HUDEP-2 (cell line): ENCODE measurements at regions not wholly inside any gene's neighbourhood (a gene's known extent, or its start where the extent isn't known, plus 50 kb on each side); places are given as distances from the start of the nearest gene placed in this dataset.
"Not testable (repeated sequence)": the region's sequence is repeated elsewhere in the genome, so short reads cannot be mapped to it uniquely, and the experiment has no call there.

Experiments used
- DNase-seq, 76 experiments: peaks; one replicate each; lab custom pipeline; 2025; ENCODE audit not compliant: unreplicated experiment in 76 of 76; lab: John Stamatoyannopoulos, UW

DNA sequence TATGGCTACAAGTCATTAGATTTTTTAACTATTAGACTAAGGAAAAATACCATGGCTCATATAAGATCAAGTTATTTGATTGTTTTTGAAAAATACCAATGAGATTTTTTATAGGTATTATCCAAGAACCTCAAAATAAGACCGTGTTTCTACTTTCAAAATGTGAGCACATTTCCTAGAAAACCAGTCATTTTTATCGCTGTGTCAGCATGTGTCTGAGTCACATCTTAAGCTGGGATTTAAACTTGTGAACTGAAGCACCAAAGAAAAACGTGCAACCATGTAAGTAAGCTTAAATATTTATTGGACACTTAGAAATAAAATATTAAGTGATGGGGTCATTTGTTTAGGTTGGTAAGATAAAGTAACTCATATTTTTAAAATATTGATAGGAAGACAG, 1676.0 kb upstream of the NUDT12 start:
- peak in 4 of 76 experiments; percentile 5 to 40 (median 9) for DNase-seq

DNA sequence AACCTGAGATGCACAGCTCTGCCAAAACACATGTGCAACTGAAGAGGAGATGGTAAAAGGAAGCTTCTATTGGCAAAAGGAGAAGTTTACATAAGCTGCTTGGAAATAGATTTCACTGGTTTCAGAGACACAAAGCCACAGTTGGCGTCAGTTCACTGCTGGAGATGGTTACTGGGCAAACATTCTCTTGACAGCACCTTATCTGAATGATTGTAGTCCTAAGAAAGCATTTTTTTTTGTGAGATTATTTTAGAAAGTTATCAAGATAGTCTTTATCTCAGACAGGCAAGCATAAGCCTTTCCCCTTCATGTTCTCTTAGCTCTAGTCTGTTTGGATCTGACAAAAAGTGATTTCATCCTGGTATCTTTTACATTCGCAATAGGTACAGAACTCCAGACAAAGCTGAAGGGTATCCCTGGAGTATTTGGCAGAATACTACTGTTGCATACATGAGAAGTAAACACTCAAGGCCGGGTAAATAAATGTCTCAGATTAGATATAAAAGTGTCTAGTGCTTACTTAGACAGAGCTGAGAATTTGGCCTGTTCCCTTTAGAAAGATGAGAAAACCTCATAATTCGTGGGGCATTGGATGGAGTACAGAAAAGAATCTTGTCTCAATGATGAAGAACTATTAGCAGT, 1668.0 kb upstream of the NUDT12 start:
- DNase-seq: peak in 12 of 76 experiments; percentile 1 to 78 (median 32)

DNA sequence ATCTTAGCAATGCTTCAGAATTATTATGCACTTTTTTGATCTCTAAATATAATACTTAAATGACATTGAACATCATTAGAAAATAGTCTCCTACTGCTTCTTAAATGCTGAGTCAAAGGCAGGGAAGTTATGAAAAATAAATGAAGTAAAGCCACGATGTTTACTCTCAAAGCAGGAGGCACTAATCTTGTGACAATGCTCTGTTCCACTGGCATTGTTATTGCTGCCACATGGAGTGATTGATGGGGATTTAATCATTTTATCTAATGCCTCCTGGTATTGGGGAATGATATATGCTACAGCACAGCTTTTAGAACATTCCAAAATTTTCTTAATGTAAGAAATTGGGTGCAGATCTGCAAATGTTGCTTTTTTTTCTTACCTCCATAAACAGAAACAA, 1655.4 kb upstream of the NUDT12 start:
- DNase-seq: no peak

DNA sequence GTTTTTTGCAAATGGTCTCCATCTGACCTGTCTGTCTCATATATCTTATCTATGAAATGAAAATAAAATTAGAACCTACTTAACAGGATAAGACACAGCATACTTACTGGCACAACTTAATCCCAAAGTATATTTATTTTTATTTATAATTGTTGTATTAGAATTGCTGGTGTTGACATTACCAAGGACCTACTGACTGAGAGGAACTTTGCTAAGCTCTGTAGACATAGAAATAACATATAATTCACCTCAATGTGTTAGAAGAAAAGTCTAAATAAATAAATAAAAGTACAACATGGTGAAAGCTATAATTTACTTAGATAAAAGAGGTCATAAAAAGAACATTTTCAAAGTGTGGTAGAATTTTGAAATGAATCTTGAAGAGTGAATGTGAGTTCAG, 1650.5 kb upstream of the NUDT12 start:
- DNase-seq: no peak

DNA sequence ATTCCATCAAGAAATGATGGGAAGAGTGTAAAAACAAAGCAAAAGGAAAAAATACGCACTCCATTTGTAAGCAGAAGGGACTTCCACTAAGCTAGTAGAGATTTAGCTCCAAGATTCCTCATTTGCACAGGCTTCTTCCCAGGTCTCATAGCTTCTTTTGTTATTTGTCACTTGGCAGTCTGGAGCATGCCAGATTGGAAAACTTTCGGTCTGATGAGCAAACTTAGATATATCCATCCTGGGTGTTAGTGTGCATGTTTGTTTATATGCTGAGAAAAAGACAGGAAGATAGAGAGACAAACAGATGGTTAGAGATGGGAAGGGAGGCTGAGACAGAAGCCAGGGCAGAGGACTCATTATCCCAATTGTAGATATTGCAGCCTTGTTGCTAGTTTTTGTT, 1644.5 kb upstream of the NUDT12 start:
- DNase-seq: no peak

GRCh38 chr5:105197531-105197930, 1634.9 kb upstream of the NUDT12 start:
- no peak for DNase-seq

- no peak for DNase-seq
Measured at GRCh38 chr5:105195765-105196164, 1633.2 kb upstream of the NUDT12 start.

DNA sequence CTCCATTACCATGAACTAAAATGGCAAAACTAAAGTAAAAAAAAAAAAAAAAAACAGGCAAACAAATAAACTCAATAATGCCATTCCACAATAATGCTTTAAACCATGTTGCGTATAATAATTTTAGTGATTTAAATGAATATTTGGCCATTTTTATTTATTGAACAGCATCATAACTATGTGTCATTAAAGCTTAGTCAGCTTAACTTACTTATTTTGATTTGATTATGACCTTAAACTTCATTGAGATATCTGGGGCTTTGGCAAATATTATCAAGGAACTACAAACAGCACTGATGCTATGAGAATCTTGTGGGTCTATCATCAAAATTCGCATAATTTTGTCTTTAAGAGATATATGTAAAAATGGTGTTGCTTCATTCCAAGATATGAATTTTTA, 1610.3 kb upstream of the NUDT12 start:
- no peak for DNase-seq

- no peak for DNase-seq
Measured at GRCh38 chr5:105168806-105169205, 1606.2 kb upstream of the NUDT12 start.

GRCh38 chr5:105167092-105167491, 1604.5 kb upstream of the NUDT12 start:
- DNase-seq: no peak

DNA sequence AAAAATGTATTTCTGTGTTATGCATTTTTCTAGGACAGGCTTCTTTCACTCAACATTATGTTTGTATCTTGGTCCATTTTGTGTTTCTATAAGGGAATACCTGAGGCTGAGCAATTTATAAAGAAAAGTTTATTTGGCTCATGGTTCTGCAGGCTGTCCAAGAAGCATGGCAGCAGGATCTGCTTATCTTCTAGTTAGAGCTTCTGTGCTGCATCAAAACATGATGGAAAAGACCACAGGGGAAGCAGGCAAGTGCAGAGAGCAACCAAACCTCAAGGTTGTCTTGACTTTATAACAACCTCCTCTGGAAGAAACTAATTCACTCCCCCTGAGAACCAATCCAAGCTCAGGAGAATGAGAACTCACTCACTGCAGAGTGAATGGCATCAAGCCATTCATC, 1601.0 kb upstream of the NUDT12 start:
- DNase-seq: no peak

DNA sequence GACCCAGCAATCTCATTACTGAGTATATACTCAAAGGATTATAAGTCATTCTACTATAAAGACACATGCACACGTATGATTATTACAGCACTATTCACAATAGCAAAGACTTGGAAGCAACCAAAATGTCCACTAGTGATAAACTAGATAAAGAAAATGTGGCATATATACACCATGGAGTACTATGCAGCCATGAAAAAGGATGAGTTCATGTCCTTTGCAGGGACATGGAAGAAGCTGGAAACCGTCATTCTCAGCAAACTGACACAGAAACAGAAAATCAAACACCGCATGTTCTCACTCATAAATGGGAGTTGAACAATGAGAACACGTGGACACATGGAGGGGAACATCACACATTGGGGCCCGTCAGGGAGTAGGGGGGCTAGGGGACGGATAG, 1600.0 kb upstream of the NUDT12 start:
- DNase-seq: not testable (repeated sequence)

DNA sequence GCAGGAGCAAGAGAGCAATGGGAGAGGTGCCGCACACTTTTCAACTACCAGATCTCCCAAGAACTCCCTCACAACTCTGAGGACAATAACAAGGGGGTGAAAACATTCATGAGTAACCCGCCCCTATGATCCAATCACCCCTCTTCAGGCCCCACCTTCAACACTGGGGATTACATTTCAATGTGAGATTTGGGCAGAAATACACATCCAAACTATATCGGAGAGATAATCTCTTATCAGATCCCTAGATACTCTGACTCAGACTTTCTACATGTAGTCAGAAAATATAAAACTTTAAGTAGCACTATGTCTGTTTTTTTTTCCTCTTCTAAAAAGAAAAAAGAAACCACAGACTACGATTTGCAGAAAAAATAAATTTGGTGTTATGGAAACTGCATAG, 1595.9 kb upstream of the NUDT12 start:
- DNase-seq: no peak

DNA sequence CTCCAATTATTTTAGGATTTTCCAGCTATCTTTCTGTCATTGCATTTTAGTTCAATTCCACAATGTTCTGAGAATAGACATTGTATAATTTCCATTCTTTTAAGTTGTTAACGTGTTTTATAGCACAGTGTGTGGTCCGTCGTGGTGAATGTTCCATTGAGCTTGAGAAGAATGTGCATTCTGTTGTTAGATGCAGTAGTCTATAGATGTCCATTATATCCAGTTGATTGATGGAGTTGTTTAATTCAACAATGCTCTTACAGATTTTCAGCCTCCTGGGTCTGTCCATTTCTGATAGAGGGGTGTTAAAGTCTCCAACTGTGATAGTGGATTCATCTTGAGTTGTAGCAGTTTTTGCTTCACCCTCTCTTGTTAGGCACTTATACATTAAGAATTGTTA, 1587.7 kb upstream of the NUDT12 start:
- DNase-seq: no peak

GRCh38 chr5:105146867-105147266, 1584.3 kb upstream of the NUDT12 start:
- no peak for DNase-seq

GRCh38 chr5:105145152-105145551, 1582.6 kb upstream of the NUDT12 start:
- DNase-seq: no peak

DNA sequence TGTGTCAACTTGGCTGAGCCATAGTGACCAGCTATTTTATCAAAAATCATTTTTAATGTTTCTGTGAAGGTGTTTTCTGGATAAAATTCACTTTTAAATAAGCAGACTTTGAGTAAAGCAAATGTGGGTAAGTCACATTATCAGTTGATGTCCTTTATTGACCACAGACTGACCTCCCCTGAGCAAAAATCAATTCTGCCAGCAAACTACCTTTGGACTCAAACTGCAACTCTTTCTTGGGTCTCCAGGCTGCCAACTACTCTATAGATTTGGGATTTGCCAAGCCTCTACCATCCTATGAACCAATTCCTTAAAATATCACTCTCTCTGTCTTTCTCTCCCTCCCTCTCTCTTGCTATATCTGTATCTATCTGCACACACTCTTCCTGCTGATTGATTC, 1571.7 kb upstream of the NUDT12 start:
- DNase-seq: no peak

DNA sequence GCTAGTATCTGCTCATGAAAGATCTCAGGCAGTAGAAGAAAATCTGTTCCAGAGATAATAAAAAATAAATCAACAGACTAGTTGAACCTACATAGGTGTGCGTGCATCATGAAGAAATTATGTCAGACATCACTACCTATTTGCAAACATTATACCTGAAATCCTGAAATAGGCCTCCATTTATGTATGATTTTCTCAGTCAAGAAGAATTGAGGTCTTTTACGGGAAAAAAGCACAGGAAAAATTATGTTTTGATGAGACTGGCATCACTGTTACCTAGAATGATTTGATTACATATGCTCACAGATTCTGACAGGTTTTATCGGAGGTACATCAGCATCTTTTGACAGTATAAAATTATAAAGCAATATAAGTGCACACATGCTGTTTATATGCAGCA, 1570.5 kb upstream of the NUDT12 start:
- no peak for DNase-seq

DNA sequence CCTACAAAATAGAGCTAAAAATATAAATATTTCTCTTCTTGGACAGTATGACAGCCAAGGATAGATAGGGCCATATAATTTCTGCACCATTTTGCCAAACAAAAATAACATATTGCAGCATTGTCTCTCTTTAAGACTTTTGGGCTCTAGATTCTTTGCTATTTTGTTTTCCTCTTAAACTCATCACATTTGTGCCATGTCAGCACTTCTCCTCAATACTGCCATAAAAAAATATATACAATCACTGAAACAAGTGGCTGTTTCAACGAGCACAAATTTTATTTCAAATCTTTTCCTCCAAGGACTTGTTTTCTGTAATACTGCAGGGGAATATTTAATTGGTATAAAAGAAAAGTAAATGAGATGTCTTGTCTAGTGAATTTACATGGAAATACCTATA, 1570.0 kb upstream of the NUDT12 start:
- DNase-seq: no peak

DNA sequence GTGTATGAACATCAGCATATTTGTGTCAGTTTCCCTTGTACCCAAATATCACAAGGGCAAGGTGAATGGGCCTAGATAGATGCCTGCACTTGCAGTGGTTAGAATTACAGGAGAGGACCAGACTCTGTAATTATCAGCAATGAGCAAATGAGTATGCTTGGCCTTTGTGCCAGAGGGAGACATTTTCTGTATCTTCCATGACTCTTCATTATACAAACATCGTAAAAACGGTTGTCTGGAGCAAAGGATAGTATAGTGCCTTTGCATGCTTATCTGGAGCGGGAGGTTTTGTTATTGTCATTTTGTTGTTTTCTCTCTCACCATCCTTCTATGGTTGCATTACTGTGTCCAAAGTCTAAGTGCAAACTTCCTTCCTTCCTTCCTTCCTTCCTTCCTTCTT, 1568.5 kb upstream of the NUDT12 start:
- no peak for DNase-seq

- DNase-seq: no peak
Measured at GRCh38 chr5:105101577-105101976, 1539.0 kb upstream of the NUDT12 start.

GRCh38 chr5:105088961-105089360, 1526.4 kb upstream of the NUDT12 start:
- DNase-seq: no peak

- no peak for DNase-seq
Measured at GRCh38 chr5:105088102-105088501, 1525.5 kb upstream of the NUDT12 start.
